ENCODE measurements at regions not wholly inside any gene's neighbourhood (a gene's known extent, or its start where the extent isn't known, plus 50 kb on each side); places are given as distances from the start of the nearest gene placed in this dataset.

GRCh38 chr2:144835634-144836350 is 315.9 kb upstream of the ZEB2 start:
- DNase-seq, result peak; percentile 7

- no peak for DNase-seq
These were observed 315.2 kb upstream of the ZEB2 start for GRCh38 chr2:144834998-144835633.

- no peak for DNase-seq
These were observed 314.4 kb upstream of the ZEB2 start for GRCh38 chr2:144834363-144834762.

GRCh38 chr2:144833075-144833637 is 313.2 kb upstream of the ZEB2 start:
- DNase-seq, result no peak

- no peak for DNase-seq
These were observed 312.1 kb upstream of the ZEB2 start for GRCh38 chr2:144832048-144832447.

- no peak for DNase-seq
These were observed 310.6 kb upstream of the ZEB2 start for GRCh38 chr2:144830543-144830942.

- no peak for DNase-seq
These were observed 307.5 kb upstream of the ZEB2 start for GRCh38 chr2:144827404-144827803.

GRCh38 chr2:144826105-144826504 is 306.2 kb upstream of the ZEB2 start:
- no peak for DNase-seq

GRCh38 chr2:144825331-144826020 is 305.6 kb upstream of the ZEB2 start:
- no peak for DNase-seq

GRCh38 chr2:144824306-144825080 is 304.6 kb upstream of the ZEB2 start:
- DNase-seq, result no peak

- DNase-seq, result no peak
These were observed 303.0 kb upstream of the ZEB2 start for GRCh38 chr2:144822966-144823365.

- DNase-seq, result no peak
These were observed 292.4 kb upstream of the ZEB2 start for GRCh38 chr2:144812288-144812687.

GRCh38 chr2:144801766-144802165 is 281.8 kb upstream of the ZEB2 start:
- no peak for DNase-seq

- no peak for DNase-seq
These were observed 281.4 kb upstream of the ZEB2 start for GRCh38 chr2:144801325-144801724.

- no peak for DNase-seq
These were observed 279.1 kb upstream of the ZEB2 start for GRCh38 chr2:144798989-144799388.

- DNase-seq, result no peak
These were observed 278.1 kb upstream of the ZEB2 start for GRCh38 chr2:144798034-144798433.

- DNase-seq, result no peak
These were observed 277.0 kb upstream of the ZEB2 start for GRCh38 chr2:144796936-144797335.

- no peak for DNase-seq
These were observed 276.2 kb upstream of the ZEB2 start for GRCh38 chr2:144796164-144796563.

GRCh38 chr2:144785253-144785652 is 265.3 kb upstream of the ZEB2 start:
- DNase-seq, result no peak

- peak; percentile 14 for DNase-seq
These were observed 261.1 kb upstream of the ZEB2 start for GRCh38 chr2:144780983-144781382.

GRCh38 chr2:144776766-144777165 is 256.8 kb upstream of the ZEB2 start:
- DNase-seq, result no peak

GRCh38 chr2:144774809-144775208 is 254.9 kb upstream of the ZEB2 start:
- DNase-seq, result no peak

GRCh38 chr2:144771348-144771747 is 251.4 kb upstream of the ZEB2 start:
- DNase-seq, result no peak

All from NCI-H1105 treated with DMSO at 0.1 percent for 48 hours (cell line).